SKM-1 treated with dmso at 0.1 percent for 144 hours (cell line): ENCODE measurements at regions not wholly inside any gene's neighbourhood (a gene's known extent, or its start where the extent isn't known, plus 50 kb on each side); places are given as distances from the start of the nearest gene placed in this dataset.
A peak's percentile ranks its signal among the peaks of the same experiment; 100 is the strongest.

ENCODE experiments used
- DNase-seq: peaks from one replicate; lab custom pipeline; 2025; ENCODE audit not compliant: unreplicated experiment; lab: John Stamatoyannopoulos, UW

DNA sequence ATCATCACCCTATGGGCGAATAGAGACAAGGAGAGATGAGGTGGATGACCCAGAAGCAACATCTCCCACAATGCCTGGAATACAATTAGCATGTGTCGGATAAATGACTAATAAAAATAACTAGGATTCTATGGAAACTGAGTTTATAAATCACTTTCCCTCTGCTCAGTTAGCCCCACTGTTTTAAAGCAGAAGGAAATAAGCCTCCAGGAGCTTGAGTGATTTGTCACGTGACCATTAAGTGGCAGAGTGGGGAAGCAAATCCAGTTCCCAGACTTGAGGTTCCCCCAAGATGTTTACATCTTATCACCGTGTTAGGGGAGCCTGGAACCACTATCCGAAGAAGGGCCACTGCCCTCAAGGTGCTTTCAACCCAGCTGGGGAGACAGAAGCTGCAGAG lies 136.5 kb upstream of the CCND2 start:
- DNase-seq, result no peak

GRCh38 chr12:4135919-4136605 lies 137.5 kb upstream of the CCND2 start:
- DNase-seq, result peak; percentile 67

DNA sequence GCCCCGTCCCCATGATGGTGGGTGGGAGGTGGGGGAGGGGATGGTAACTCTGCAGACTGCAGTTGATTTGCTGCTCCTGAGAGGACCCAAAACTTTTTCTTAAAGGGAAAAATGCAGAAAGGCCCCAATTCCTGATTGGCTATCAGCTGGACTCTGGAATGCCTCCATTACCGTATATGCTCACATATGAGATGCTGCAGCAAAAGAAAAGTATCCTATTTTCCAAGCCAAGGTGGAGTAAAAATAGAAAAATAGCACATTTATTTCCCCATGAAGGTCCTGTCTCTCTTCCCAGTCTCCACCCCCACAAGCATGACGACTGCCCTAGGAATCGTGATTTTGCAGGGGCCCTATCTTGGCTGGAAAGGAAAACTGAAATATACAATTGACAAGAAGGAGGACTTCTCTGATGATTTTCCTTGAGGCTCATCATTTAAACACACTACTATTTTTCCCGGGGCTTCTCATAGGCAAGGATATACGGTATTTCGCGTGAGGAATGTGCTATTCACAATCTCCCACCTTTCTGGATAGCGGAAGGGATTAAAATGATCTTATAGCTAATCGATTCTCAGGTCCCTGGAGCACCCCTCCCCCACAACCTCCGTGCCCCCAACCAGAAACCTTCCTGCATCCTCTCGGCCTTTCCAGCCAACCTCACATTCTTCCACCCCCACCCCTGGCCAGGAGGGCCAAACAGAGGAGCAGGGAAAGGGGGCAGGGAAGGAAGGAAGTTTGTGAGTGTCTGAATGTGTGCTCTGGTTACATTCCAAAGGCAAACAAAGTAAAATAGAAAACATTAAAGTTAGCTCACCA lies 138.9 kb upstream of the CCND2 start:
- no peak for DNase-seq

- no peak for DNase-seq
Observed at GRCh38 chr12:4133636-4134447, 139.7 kb upstream of the CCND2 start.

- no peak for DNase-seq
Observed at GRCh38 chr12:4133029-4133428, 140.5 kb upstream of the CCND2 start.

GRCh38 chr12:4121506-4122020 lies 152.0 kb upstream of the CCND2 start:
- DNase-seq, result no peak

DNA sequence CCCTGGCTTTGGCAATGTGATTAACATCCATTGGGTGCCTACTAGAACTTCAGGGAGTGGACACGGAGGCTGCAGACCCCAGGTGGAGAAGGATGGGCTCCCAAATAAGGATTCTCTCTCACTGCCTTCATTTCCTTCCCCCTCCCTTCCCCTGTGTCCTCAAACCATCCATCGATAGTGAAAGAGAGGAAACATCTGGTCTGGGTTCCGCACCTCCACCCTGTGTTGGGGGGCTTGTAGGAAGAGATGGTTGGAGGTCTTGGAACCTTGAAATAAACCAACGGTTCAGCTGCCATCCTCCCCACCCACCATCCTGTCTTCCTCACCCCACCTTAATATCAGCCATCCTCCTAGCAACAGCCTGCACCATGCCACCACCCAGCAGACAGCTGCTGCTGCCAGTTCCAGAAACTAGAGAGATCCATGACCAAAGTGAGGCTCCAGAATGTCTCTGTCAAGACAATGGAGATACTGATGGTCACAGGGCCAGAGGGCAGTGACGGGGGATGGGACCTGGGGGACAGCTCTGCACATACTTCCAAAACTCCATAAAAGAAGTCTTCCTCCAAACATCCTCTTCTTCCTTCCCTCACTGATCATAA lies 153.1 kb upstream of the CCND2 start:
- no peak for DNase-seq

DNA sequence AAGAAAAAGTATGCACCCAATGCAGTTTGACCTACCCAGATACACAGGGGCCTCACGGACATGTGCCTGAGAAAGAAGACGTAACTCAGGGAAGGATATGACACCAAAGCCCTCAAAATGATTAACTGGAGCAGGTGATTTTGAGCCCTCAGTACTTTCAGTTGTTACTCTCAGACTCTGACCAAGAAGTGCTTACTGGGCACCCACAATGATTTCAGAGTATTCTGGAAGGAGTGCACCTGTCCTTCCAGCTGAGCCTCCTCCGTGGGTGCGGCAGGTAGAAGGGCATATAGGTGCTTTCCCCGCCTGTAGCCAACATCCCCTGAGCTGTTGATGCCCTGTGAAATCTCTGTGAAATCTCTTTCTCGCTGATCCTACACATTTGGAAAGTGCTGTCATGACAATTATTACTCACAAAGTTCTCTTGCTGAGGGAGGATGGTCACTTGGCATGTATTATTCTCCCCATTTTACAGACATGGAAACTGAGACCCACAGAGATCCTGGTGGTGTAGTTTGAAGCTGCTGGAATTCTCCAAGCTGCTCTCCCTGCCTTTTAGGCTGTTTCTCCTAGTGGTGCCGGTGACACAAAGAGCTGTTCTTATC lies 154.3 kb upstream of the CCND2 start:
- no peak for DNase-seq

DNA sequence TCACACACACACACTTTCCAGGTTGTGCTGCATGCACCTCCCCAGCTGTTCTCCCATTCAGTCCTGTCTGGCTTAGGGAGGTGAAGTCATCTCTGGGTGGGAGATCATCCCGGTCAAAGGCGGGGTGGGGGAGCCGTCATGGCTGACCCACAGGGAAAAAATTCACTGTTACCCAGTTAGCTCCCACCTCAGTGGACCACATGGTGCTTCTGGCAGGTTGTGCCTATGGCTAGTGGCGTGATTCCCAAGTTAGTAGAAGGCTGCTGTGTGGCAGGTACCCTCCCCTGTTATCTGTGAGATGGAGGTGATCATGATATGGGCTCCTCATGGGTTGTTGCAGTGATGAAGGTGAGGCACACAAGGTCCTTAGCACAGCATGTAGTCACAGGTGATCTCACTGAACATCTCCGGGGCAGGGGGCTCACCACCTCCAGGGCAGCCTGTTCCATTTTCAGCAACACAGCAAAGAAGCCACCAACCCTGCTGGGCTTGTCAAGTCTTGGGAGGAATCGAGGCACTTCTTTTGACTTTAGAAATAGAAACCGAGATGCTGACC lies 154.9 kb upstream of the CCND2 start:
- no peak for DNase-seq

DNA sequence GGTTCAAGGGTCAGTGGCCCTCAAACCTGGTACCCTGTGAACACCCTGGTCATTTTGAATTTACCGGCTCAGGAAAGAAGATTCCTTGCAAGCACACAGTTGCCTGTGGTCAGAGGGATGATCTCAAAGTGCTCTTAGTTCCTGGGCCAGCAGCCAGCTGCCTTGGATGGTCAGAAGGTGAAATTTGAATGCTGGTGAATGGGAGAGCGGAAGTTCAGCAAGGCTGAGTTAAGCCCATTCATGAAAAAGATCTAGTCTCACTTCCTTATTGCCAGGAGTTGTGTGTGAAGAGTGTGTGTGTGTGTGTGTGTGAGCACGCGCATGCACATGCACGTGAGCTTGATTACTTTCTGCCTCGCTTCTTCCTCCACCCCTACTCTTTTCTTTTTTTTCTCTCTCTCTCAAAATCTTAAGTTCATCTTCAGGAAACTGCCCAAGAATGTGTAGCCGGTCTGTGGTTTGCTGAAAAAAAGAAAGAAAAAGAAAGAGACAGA lies 155.5 kb upstream of the CCND2 start:
- DNase-seq, result peak; percentile 60

GRCh38 chr12:4117386-4118016 lies 156.1 kb upstream of the CCND2 start:
- peak; percentile 16 for DNase-seq

GRCh38 chr12:4116251-4117111 lies 157.1 kb upstream of the CCND2 start:
- DNase-seq, result no peak

DNA sequence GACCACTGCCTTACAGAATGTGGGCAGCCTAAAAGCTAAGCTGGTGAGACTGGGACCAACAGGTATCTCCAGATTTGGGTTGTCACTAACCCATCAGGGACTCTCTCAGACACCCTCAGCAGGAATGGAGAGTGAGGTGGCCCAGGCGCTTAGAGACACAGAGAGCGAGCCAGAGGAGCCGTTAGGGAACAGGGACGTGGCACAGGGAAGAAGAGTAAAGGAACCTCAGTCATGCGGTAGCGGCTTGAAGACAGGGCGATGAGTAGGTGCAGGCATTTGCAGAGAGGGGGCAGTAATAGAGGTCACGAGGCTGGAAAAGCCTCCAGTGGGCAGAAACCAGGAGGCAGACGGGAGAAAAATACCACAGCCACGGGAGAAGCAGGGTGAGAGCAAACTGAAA lies 158.0 kb upstream of the CCND2 start:
- DNase-seq, result no peak

- no peak for DNase-seq
Observed at GRCh38 chr12:4114986-4115385, 158.6 kb upstream of the CCND2 start.

- DNase-seq, result no peak
Observed at GRCh38 chr12:4112734-4113325, 160.7 kb upstream of the CCND2 start.

GRCh38 chr12:4112290-4112689 lies 161.3 kb upstream of the CCND2 start:
- DNase-seq, result no peak

GRCh38 chr12:4111010-4111409 lies 162.6 kb upstream of the CCND2 start:
- DNase-seq, result no peak

- no peak for DNase-seq
Observed at GRCh38 chr12:4109826-4110225, 163.7 kb upstream of the CCND2 start.
